ENCODE measurements at regions not wholly inside any gene's neighbourhood (a gene's known extent, or its start where the extent isn't known, plus 50 kb on each side); places are given as distances from the start of the nearest gene placed in this dataset.

DNA sequence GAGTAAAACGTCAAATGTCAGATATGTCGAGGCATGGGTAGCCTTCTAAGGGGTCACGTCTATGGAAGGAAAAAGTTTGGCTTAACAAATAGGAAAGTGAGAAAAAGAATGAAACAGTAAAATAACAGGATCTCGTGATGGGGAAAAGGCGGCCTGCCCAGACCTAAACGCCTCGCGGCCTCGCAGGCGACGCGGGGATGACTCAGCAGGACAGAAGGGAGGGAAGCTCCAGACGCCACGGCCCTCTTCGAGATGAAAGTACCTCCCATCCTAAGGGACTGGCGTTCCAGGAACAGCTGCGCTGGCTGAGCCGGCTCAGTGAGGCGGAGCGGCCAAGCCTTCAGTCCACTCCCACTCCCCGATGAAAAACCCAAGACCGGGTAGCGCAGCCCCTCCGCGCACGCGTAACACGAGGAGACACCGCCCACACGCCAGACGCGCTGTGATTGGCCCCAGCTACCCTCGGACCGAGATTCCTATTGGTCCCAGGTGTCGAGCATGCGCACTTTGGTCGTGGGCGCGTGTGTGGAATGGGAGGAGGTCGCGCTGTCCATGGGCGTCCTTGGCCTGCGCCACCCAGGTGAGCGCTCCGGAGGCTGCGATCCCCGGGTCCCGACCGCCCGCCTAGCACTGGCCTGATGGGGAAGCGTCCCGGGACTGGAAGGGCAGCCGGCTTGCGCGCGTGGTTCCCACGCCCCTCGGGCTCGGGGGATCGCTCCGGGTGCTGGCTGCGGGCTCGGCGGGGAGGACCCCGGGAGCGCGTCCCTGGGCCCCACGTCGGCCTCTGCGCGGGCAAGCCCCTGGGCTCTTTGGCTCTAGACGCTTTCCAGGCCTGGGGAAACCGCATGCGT, 588.5 kb downstream of the MTRR start:
- no peak for FAIRE-seq
- ChIA-PET CTCF (no interaction called here), RAD21 (ENCODE audit: unreplicated experiment) (no interaction called here), SMC1A (ENCODE audit: uncharacterized antibody, unreplicated experiment) (no interaction called here), POLR2A (no interaction called here)
- no peak for TF ChIP-seq NR2F1 (conservative IDR thresholded peaks at IDR 0.05)
- TF ChIP-seq ZZZ3 (IDR thresholded peaks at IDR 0.05; ENCODE audit: control insufficient read depth, insufficient read length, low read depth) = no peak
- no peak for TF ChIP-seq TARDBP (IDR thresholded peaks at IDR 0.05; ENCODE audit: borderline replicate concordance)
- no peak for TF ChIP-seq ATF7 (IDR thresholded peaks at IDR 0.05; ENCODE audit: low read depth)
- peak; percentile 33; the same call in 1 of the 2 replicates for TF ChIP-seq NFYB (IDR thresholded peaks at IDR 0.05; ENCODE audit: insufficient read depth, low read depth, low read length)
- peak; percentile 79 for TF ChIP-seq POLR2A (IDR thresholded peaks at IDR 0.05; ENCODE audit: low read depth, low read length)
- TF ChIP-seq BMI1 (IDR thresholded peaks at IDR 0.05; ENCODE audit: borderline replicate concordance) = no peak
- no peak for TF ChIP-seq TCF3 (IDR thresholded peaks at IDR 0.05; ENCODE audit: borderline replicate concordance, insufficient read depth, low read depth, low read length)
- peak; percentile 49 for TF ChIP-seq CREM (IDR thresholded peaks at IDR 0.05; ENCODE audit: low read depth)
- no peak for TF ChIP-seq KDM1A (IDR thresholded peaks at IDR 0.05; ENCODE audit: borderline replicate concordance)
- TF ChIP-seq TAF1 (IDR thresholded peaks at IDR 0.05; ENCODE audit: borderline replicate concordance, low read depth, low read length) = 0 out of 2 replicates have a peak, but pooled peaks have one; percentile 26
- TF ChIP-seq MEF2B (IDR thresholded peaks at IDR 0.05; ENCODE audit: partially characterized antibody, poor library complexity, severe bottlenecking) = no peak
- TF ChIP-seq ESRRA (IDR thresholded peaks at IDR 0.05; ENCODE audit: low read length) = no peak
- peak; percentile 37 for TF ChIP-seq SP1 (IDR thresholded peaks at IDR 0.05; ENCODE audit: low read depth, low read length)
- no peaks in the 10 kb centered on the region for H4K20me1 ChIP-seq (ENCODE audit: control insufficient read depth, insufficient read depth)
- ATAC-seq = no peak
- no peaks in the 10 kb centered on the region for H3K27me3 ChIP-seq (replicated peaks in 1 of 2; ENCODE audit: control insufficient read depth in 2 of 2, insufficient read depth in 2 of 2, low read length in 1 of 2)
- peak overlapping the region; percentile 60 for H3K4me2 ChIP-seq (ENCODE audit: control insufficient read depth, insufficient read depth)
- WGBS (ENCODE audit: insufficient coverage, insufficient replicate concordance, low lambda C conversion rate, missing lambda C conversion rate) = 30% methylated on average over 64 of the region's 74 CpGs
- H3K9ac ChIP-seq (ENCODE audit: control insufficient read depth, insufficient read depth, low read length) = peak overlapping the region; percentile 58; the same call in 1 of the 2 replicates
- H3K4me1 ChIP-seq (ENCODE audit: control insufficient read depth, insufficient read depth, low read length) = no peaks in the 10 kb centered on the region
- peaks cover 2% of the 10 kb centered on the region for H3K79me2 ChIP-seq (ENCODE audit: control insufficient read depth, insufficient read depth, low read length)
- in situ Hi-C loops (cut with MboI) (no loop called here), intact Hi-C loops (cut with micrococcal nuclease; ENCODE audit: unreplicated experiment) (no loop called here)
- DNase-seq (ENCODE audit: low read depth, low spot score) = peak; percentile 27
- peak overlapping the region; percentile 55 for H2AFZ ChIP-seq (ENCODE audit: control insufficient read depth, low read depth, low read length)
- H3K9me3 ChIP-seq (replicated peaks; ENCODE audit: control insufficient read depth, insufficient read depth, low read length) = no peaks in the 10 kb centered on the region
- peak overlapping the region; percentile 43 for H3K4me3 ChIP-seq
- BruUV-seq (replicated peaks) = no TSS peak
- no peaks in the 10 kb centered on the region for H3K36me3 ChIP-seq (ENCODE audit: control insufficient read depth in 2 of 2, insufficient read depth in 2 of 2, low read length in 1 of 2)
- H3K27ac ChIP-seq (ENCODE audit: control insufficient read depth, insufficient read depth) = peak overlapping the region; percentile 37

Data from GM12878 (cell line).